Type B pancreatic cell (in vitro differentiated cells): ENCODE measurements at regions not wholly inside any gene's neighbourhood (a gene's known extent, or its start where the extent isn't known, plus 50 kb on each side); places are given as distances from the start of the nearest gene placed in this dataset.

Source experiments
- DNase-seq: peaks from one replicate; pipeline ENCODE4 v3.0.0; 2021; ENCODE audit warnings: mixed read lengths; ENCODE audit not compliant: unreplicated experiment; ENCODE audit errors: extremely low spot score
- H3K27ac Mint-ChIP-seq: 2 replicates; pipeline ENCODE4 v1.8.0; 2021; ENCODE audit warnings: mild to moderate bottlenecking, mixed read lengths
- H3K27me3 Mint-ChIP-seq: 2 replicates; pipeline ENCODE4 v1.8.0; 2021; ENCODE audit warnings: mixed read lengths
- H3K36me3 Mint-ChIP-seq: 2 replicates; pipeline ENCODE4 v1.8.0; 2021; ENCODE audit warnings: mixed read lengths
- H3K4me1 Mint-ChIP-seq: one replicate; pipeline ENCODE4 v1.8.0; 2021; ENCODE audit warnings: mixed read lengths; ENCODE audit not compliant: unreplicated experiment
- H3K4me3 Mint-ChIP-seq: 2 replicates; pipeline ENCODE4 v1.8.0; 2021; ENCODE audit warnings: mild to moderate bottlenecking, mixed read lengths
- H3K9me3 Mint-ChIP-seq: 2 replicates; pipeline ENCODE4 v1.8.0; 2021; ENCODE audit warnings: mixed read lengths
- CTCF ChIP-seq: fragments of 200-600 bp; sonication (generic); conservative IDR thresholded peaks from 2 replicates; pipeline ENCODE4 v1.5.0; 2021; ENCODE audit warnings: antibody characterized with exemption, mild to moderate bottlenecking

DNA sequence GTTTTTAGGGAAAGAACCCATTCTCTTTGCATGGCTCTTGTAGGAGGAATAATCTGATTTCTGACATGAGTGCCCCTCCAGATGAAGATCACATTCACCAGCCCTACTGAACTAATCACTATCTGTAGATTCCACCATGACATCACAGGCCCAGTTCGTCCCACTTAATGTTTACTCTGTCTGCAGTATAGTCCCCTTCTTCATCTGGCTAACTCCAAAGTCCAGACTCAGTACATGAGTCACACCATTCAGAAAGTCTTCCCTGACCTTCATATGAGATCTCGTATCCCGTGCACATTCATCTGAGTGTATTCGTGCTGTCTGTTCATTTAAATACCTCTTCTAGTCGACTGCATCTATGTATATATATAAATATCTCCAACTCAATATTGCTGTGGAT, 366.5 kb upstream of the AKR1E2 start:
- no peak for TF ChIP-seq CTCF
- Mint-ChIP-seq H3K9me3 (peaks cover 11% of the 10 kb centered on the region), H3K27me3 (no peaks in the 10 kb centered on the region), H3K4me3 (no peak overlapping the region), H3K4me1 (no peaks in the 10 kb centered on the region), H3K27ac (no peak overlapping the region), H3K36me3 (no peaks in the 10 kb centered on the region)
- DNase-seq = no peak

DNA sequence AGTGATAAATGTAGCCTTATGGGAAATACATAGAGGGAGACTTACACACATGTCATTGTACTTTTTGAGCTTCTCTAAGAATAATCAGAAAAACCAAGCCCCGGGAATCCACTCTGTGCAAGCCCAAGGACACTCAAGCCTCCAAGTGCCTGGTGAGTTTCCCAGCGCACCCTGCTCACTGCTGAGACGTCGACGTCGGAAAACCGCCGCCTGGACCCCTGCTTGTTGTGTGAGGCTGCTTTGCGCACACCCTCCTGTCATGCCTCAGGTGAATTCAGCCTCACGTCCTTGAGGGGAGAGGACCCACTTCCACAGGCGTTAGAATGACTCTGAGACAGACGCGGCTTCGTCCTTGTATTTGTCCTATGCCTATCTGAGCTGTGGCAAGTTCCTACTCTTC, 368.4 kb upstream of the AKR1E2 start:
- no peak for TF ChIP-seq CTCF
- no peaks in the 10 kb centered on the region for H3K36me3 Mint-ChIP-seq
- H3K27ac Mint-ChIP-seq = no peak overlapping the region
- H3K4me1 Mint-ChIP-seq = no peaks in the 10 kb centered on the region
- no peak for DNase-seq
- no peaks in the 10 kb centered on the region for H3K27me3 Mint-ChIP-seq
- H3K4me3 Mint-ChIP-seq = no peak overlapping the region
- H3K9me3 Mint-ChIP-seq = peaks cover 13% of the 10 kb centered on the region

- DNase-seq = no peak
- Mint-ChIP-seq H3K9me3 (peaks cover 9% of the 10 kb centered on the region), H3K4me1 (peaks cover 2% of the 10 kb centered on the region), H3K27ac (no peak overlapping the region), H3K4me3 (no peak overlapping the region), H3K36me3 (no peaks in the 10 kb centered on the region), H3K27me3 (no peaks in the 10 kb centered on the region)
- no peak for TF ChIP-seq CTCF
These were observed 369.2 kb upstream of the AKR1E2 start for GRCh38 chr10:4456776-4457175.

GRCh38 chr10:4456279-4456678, 369.7 kb upstream of the AKR1E2 start:
- Mint-ChIP-seq H3K36me3 (no peaks in the 10 kb centered on the region), H3K4me1 (peaks cover 7% of the 10 kb centered on the region), H3K4me3 (no peak overlapping the region), H3K27ac (no peak overlapping the region), H3K27me3 (no peaks in the 10 kb centered on the region), H3K9me3 (peaks cover 9% of the 10 kb centered on the region)
- TF ChIP-seq CTCF = no peak
- no peak for DNase-seq

- Mint-ChIP-seq H3K4me3 (no peak overlapping the region), H3K27ac (no peak overlapping the region), H3K36me3 (no peaks in the 10 kb centered on the region), H3K4me1 (peaks cover 16% of the 10 kb centered on the region), H3K9me3 (peaks cover 5% of the 10 kb centered on the region), H3K27me3 (no peaks in the 10 kb centered on the region)
- TF ChIP-seq CTCF = no peak
- no peak for DNase-seq
These were observed 372.1 kb upstream of the AKR1E2 start for GRCh38 chr10:4453950-4454349.

DNA sequence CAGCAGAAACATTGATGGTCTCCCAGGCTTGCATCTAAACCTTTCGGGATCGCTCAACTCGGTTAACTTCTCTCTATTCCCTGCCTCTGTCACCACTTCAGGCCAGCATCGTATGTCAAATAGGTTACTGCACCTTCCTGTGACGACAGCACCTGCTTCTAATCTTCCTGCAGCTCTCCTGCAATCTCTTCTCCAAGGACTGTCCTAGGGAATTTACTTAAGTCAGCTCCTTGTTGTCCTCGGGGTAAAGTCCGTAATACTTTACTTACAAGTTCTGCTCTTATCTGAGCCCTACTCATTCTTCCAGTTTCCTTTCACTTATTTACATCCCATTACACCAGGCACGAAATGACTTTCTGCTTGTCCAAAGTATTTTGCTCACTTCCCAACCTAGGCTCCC, 372.7 kb upstream of the AKR1E2 start:
- Mint-ChIP-seq H3K36me3 (no peaks in the 10 kb centered on the region), H3K4me1 (peaks cover 17% of the 10 kb centered on the region), H3K4me3 (no peak overlapping the region), H3K27ac (peak overlapping the region; percentile 0), H3K27me3 (no peaks in the 10 kb centered on the region), H3K9me3 (peaks cover 5% of the 10 kb centered on the region)
- DNase-seq = no peak
- TF ChIP-seq CTCF = no peak
